ENCODE measurements at regions not wholly inside any gene's neighbourhood (a gene's known extent, or its start where the extent isn't known, plus 50 kb on each side); places are given as distances from the start of the nearest gene placed in this dataset.

- H3K4me3 ChIP-seq (ENCODE audit: low read depth, low read length): no peak overlapping the region
- no peak for DNase-seq (ENCODE audit: low read depth, low spot score)
- ChIA-PET POLR2A (no interaction called here), CTCF (interaction anchor here (0.9 to 4.5 kb wide), 2 partner anchors 14 to 273 kb away, joined by 3 to 14 read pairs; no protein-coding TSS in a partner anchor)
- TF ChIP-seq CTCF (IDR thresholded peaks at IDR 0.05; ENCODE audit: insufficient read depth, low read length, missing control alignments): no peak
These were observed 253.1 kb downstream of the PTEN start for GRCh38 chr10:88116481-88116880.

- no peak for TF ChIP-seq CTCF (IDR thresholded peaks at IDR 0.05; ENCODE audit: insufficient read depth, low read length, missing control alignments)
- no peak overlapping the region for H3K4me3 ChIP-seq (ENCODE audit: low read depth, low read length)
- ChIA-PET CTCF (interaction anchor here (0.9 to 4.5 kb wide), 2 partner anchors 13 to 273 kb away, joined by 3 to 14 read pairs; no protein-coding TSS in a partner anchor), POLR2A (no interaction called here)
- DNase-seq (ENCODE audit: low read depth, low spot score): no peak
These were observed 253.7 kb downstream of the PTEN start for GRCh38 chr10:88116971-88117626.

GRCh38 chr10:88117869-88118632 is 254.6 kb downstream of the PTEN start:
- no peak for DNase-seq (ENCODE audit: low read depth, low spot score)

GRCh38 chr10:88118729-88119128 is 255.3 kb downstream of the PTEN start:
- CTCF ChIA-PET: interaction anchor here (4.5 kb wide), 1 partner anchor 271 kb away, joined by 14 read pairs; no protein-coding TSS in a partner anchor

More at GRCh38 chr10:88117869-88118632, 254.6 kb downstream of the PTEN start:
- no peak overlapping the region for H3K4me3 ChIP-seq (ENCODE audit: low read depth, low read length)
- CTCF ChIA-PET: interaction anchor here (4.5 kb wide), 1 partner anchor 272 kb away, joined by 14 read pairs; no protein-coding TSS in a partner anchor
- POLR2A ChIA-PET: no interaction called here
- no peak for TF ChIP-seq CTCF (IDR thresholded peaks at IDR 0.05; ENCODE audit: insufficient read depth, low read length, missing control alignments)

GRCh38 chr10:88119160-88119559 is 255.7 kb downstream of the PTEN start:
- no peak for DNase-seq (ENCODE audit: low read depth, low spot score)
- ChIA-PET POLR2A (no interaction called here), CTCF (interaction anchor here (4.5 kb wide), 1 partner anchor 270 kb away, joined by 14 read pairs; no protein-coding TSS in a partner anchor)
- no peak for TF ChIP-seq CTCF (IDR thresholded peaks at IDR 0.05; ENCODE audit: insufficient read depth, low read length, missing control alignments)
- H3K4me3 ChIP-seq (ENCODE audit: low read depth, low read length): no peak overlapping the region

More at GRCh38 chr10:88118729-88119128, 255.3 kb downstream of the PTEN start:
- no peak for TF ChIP-seq CTCF (IDR thresholded peaks at IDR 0.05; ENCODE audit: insufficient read depth, low read length, missing control alignments)
- no peak for DNase-seq (ENCODE audit: low read depth, low spot score)
- no peak overlapping the region for H3K4me3 ChIP-seq (ENCODE audit: low read depth, low read length)
- POLR2A ChIA-PET: no interaction called here

GRCh38 chr10:88120075-88120474 is 256.6 kb downstream of the PTEN start:
- H3K4me3 ChIP-seq (ENCODE audit: low read depth, low read length): no peak overlapping the region
- TF ChIP-seq CTCF (IDR thresholded peaks at IDR 0.05; ENCODE audit: insufficient read depth, low read length, missing control alignments): no peak
- ChIA-PET POLR2A (no interaction called here), CTCF (no interaction called here)
- DNase-seq (ENCODE audit: low read depth, low spot score): no peak
